Kidney epithelial cell (primary cell): ENCODE measurements at regions not wholly inside any gene's neighbourhood (a gene's known extent, or its start where the extent isn't known, plus 50 kb on each side); places are given as distances from the start of the nearest gene placed in this dataset.

Experiments used
- DNase-seq: peaks from one replicate; pipeline ENCODE4 v3.0.0-alpha.2; 2010; ENCODE audit warnings: low read depth
- H3K27me3 ChIP-seq: 2 replicates; pipeline ENCODE4 v1.6.0; 2011; ENCODE audit warnings: low read length; ENCODE audit not compliant: control insufficient read depth, insufficient read depth
- H3K36me3 ChIP-seq: 2 replicates; pipeline ENCODE4 v1.5.1; 2011; ENCODE audit warnings: low read length; ENCODE audit not compliant: control insufficient read depth, insufficient read depth
- H3K4me3 ChIP-seq: 2 replicates; pipeline ENCODE4 v1.5.1; 2011; ENCODE audit warnings: low read depth, mild to moderate bottlenecking, control low read depth, low read length
- TF ChIP-seq, protein P1 (sequence below): IDR thresholded peaks from 2 replicates; pipeline ENCODE4 v1.5.1; 2011; ENCODE audit warnings: mild to moderate bottlenecking, moderate library complexity, low read length, control low read depth, inconsistent platforms; ENCODE audit not compliant: insufficient read depth, poor library complexity, severe bottlenecking

DNA sequence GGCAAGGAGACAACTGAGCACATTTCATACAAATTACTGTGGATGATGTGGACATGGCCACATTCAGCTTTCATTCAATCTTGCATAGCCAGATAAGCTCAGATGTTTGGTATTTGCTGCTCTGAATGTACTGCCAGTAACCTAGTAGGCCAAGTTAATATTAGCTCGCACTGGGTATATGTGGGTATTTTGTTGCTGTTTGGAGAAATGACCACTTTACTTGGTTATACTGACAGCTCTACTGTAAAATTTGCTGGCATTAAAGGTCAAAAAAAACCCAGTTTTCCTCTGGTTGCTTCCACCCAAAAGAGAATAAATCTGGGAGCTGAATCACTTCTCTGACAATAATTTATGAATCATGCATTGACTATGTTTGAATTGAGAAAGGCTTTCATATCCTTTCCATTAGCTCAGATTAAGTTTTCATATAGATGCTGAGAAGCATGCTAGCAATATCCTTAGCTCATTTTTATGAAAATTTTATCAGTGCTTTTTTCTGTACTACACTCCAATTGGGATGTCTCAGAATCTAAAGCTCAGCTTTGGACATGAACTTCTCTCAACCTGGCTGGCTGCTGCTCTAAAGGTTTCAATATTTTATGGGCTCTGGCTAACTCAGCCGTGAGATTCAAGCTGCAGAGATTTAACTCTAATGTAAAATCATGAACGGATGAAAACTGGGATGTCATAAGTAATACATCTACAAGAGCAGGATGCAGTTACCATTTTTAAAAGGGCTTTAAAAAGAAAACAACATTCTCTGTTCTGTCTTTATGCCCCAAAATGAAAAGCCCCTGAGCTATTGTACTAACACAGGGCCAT lies 330.0 kb downstream of the BARHL2 start:
- DNase-seq: no peak
- TF ChIP-seq, protein P1, sequence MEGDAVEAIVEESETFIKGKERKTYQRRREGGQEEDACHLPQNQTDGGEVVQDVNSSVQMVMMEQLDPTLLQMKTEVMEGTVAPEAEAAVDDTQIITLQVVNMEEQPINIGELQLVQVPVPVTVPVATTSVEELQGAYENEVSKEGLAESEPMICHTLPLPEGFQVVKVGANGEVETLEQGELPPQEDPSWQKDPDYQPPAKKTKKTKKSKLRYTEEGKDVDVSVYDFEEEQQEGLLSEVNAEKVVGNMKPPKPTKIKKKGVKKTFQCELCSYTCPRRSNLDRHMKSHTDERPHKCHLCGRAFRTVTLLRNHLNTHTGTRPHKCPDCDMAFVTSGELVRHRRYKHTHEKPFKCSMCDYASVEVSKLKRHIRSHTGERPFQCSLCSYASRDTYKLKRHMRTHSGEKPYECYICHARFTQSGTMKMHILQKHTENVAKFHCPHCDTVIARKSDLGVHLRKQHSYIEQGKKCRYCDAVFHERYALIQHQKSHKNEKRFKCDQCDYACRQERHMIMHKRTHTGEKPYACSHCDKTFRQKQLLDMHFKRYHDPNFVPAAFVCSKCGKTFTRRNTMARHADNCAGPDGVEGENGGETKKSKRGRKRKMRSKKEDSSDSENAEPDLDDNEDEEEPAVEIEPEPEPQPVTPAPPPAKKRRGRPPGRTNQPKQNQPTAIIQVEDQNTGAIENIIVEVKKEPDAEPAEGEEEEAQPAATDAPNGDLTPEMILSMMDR: no peak
- no peaks in the 10 kb centered on the region for H3K27me3 ChIP-seq
- no peak overlapping the region for H3K4me3 ChIP-seq
- no peaks in the 10 kb centered on the region for H3K36me3 ChIP-seq

DNA sequence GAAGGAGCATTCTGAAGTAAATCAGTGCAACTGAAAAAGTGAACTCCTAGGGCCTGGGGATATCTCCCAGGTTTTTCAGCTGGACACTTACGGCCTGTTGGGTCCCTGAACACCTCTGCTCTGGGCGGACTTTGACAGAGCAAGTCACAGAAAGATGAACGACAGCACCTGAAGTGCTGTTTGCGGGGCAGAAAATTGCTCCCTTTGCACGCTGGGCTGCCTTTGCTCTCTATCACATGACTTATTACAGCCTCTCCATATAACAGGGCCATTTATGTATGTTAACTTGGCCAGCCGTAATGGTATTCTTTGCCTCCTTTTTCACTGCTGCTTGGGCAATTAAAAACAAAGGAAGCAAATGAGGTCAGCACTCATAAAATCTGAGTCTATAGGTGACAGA lies 332.9 kb downstream of the BARHL2 start:
- Histone ChIP-seq H3K4me3 (no peak overlapping the region), H3K27me3 (no peaks in the 10 kb centered on the region), H3K36me3 (no peaks in the 10 kb centered on the region)
- TF ChIP-seq, protein P1: no peak
- DNase-seq: no peak

DNA sequence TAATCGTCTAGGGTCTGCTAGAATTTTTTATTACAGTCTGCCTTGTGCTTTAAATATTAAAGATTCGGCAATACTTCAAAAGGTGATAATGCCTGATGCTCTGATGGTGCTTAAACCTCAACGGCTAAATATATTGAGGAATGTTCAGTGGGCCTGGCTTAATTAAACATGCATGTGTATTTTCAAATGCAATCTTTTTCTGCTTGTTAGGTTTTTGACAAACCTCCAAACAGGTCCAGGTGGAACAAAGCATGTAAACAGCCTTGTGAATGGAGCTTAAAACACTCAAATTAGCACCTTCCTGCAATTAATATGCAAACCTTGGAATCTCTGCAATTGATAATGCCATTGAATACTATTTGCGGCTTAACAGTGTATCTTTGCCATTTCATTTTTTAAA lies 334.9 kb downstream of the BARHL2 start:
- H3K4me3 ChIP-seq: no peak overlapping the region
- H3K27me3 ChIP-seq: no peaks in the 10 kb centered on the region
- TF ChIP-seq, protein P1: no peak
- H3K36me3 ChIP-seq: no peaks in the 10 kb centered on the region
- no peak for DNase-seq

DNA sequence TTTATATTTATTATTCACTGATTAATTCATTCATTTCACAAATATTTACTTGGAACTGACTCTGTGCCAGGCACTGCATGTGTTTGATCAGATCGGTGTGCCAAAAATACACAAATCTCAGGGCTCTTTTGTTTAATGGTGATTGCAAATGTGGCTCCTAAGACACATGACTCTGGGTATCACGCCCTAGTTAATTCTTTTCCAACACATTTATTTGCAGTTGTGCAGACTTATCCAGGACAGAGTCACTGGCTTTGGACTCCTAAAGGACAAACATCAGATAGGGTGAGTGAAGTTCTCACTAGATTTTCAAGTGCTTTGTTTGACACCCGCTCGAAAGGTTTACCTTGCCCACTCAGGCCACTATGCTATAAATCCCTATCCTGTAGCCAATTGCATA lies 335.5 kb downstream of the BARHL2 start:
- H3K4me3 ChIP-seq: no peak overlapping the region
- TF ChIP-seq, protein P1: no peak
- no peak for DNase-seq
- no peaks in the 10 kb centered on the region for H3K27me3 ChIP-seq
- H3K36me3 ChIP-seq: no peaks in the 10 kb centered on the region

DNA sequence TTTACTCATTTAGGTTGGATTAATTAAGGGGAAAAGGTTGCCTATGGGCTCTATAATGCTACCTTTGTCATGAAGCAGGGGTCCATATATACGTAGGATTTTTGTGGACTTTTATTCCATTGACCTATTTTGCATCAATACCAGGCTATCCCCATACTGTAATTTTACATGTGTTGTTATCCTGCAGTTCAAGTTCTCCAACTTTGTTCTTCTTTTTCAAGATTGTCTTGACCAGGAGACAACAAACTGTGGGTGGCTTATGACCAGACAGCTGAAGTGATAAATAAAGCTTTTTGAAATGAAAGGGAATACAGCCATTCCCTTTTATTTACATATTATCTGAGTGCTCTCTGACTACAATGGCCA lies 345.7 kb downstream of the BARHL2 start:
- DNase-seq: no peak
- Histone ChIP-seq H3K36me3 (no peaks in the 10 kb centered on the region), H3K4me3 (no peak overlapping the region), H3K27me3 (no peaks in the 10 kb centered on the region)
- TF ChIP-seq, protein P1: no peak
